ENCODE measurements at regions not wholly inside any gene's neighbourhood (a gene's known extent, or its start where the extent isn't known, plus 50 kb on each side); places are given as distances from the start of the nearest gene placed in this dataset.
"Not testable (repeated sequence)": the region's sequence is repeated elsewhere in the genome, so short reads cannot be mapped to it uniquely, and the experiment has no call there.

DNA sequence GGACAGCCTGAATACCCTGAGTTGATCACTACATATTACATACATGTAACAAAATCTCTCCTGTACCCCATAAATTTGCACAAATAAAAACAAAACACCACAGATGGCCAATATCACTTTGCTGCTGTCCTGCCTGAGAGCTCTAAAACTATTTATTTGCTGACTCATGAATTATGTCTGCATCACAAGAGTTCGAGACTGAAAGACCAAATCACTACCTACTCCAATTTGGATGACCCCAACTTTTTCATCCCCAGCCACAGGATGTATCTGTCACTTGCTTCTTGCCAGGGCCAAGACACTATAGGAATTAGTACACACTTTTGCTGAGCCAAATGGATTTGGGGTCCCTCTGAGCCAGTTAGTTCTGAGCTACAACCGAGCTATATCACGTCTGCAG is 409.7 kb upstream of the NFE2L3 start:
- Histone ChIP-seq H2AFZ (ENCODE audit: low read length) (no peak overlapping the region), H3K27ac (ENCODE audit: low read depth, low read length, poor library complexity, severe bottlenecking) (no peak overlapping the region), H4K20me1 (ENCODE audit: insufficient read depth, low read length) (no peaks in the 10 kb centered on the region), H3K9me3 (ENCODE audit: low read length) (no peaks in the 10 kb centered on the region), H3K4me1 (ENCODE audit: insufficient read depth, low read length, poor library complexity, severe bottlenecking) (no peaks in the 10 kb centered on the region), H3K4me2 (ENCODE audit: low read length) (no peak overlapping the region), H3K9me2 (ENCODE audit: insufficient read depth, low read length) (no peaks in the 10 kb centered on the region), H3K79me2 (ENCODE audit: insufficient read depth, low read depth, low read length) (no peaks in the 10 kb centered on the region), H3K4me3 (ENCODE audit: low read depth, low read length, poor library complexity, severe bottlenecking) (no peak overlapping the region), H3K36me3 (ENCODE audit: insufficient read depth, low read length) (no peaks in the 10 kb centered on the region)
- no peak for DNase-seq (ENCODE audit: low spot score)
- ChIA-PET CTCF (ENCODE audit: unreplicated experiment) (no interaction called here), POLR2A (no interaction called here)
- no TSS peak for BruUV-seq (replicated peaks)
- intact Hi-C loops (cut with micrococcal nuclease; ENCODE audit: unreplicated experiment): no loop called here
- no peak for TF ChIP-seq EZH2phosphoT487 (IDR thresholded peaks at IDR 0.05; ENCODE audit: borderline replicate concordance, low read depth, low read length)
- TF ChIP-seq, protein P1, sequence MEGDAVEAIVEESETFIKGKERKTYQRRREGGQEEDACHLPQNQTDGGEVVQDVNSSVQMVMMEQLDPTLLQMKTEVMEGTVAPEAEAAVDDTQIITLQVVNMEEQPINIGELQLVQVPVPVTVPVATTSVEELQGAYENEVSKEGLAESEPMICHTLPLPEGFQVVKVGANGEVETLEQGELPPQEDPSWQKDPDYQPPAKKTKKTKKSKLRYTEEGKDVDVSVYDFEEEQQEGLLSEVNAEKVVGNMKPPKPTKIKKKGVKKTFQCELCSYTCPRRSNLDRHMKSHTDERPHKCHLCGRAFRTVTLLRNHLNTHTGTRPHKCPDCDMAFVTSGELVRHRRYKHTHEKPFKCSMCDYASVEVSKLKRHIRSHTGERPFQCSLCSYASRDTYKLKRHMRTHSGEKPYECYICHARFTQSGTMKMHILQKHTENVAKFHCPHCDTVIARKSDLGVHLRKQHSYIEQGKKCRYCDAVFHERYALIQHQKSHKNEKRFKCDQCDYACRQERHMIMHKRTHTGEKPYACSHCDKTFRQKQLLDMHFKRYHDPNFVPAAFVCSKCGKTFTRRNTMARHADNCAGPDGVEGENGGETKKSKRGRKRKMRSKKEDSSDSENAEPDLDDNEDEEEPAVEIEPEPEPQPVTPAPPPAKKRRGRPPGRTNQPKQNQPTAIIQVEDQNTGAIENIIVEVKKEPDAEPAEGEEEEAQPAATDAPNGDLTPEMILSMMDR (conservative IDR thresholded peaks at IDR 0.05; ENCODE audit: low read length): no peak

DNA sequence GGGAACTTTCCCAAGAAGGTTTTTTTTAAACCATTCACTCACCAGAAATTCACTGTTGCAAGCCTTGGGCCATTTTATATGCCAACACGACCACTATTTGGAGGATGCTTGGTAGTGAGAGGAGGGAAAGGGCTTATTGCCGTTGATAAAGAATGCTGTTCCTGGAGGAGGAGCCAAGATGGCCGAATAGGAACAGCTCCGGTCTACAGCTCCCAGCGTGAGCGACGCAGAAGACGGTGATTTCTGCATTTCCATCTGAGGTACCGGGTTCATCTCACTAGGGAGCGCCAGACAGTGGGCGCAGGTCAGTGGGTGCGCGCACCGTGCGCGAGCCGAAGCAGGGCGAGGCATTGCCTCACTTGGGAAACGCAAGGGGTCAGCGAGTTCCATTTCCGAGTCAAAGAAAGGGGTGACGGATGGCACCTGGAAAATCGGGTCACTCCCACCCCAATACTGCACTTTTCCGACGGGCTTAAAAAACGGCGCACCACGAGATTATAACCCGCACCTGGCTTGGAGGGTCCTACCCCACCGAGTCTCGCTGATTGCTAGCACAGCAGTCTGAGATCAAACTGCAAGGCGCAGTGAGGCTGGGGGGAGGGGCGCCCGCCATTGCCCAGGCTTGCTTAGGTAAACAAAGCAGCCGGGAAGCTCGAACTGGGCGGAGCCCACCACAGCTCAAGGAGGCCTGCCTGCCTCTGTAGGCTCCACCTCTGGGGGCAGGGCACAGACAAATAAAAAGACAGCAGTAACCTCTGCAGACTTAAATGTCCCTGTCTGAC is 408.1 kb upstream of the NFE2L3 start:
- intact Hi-C loops (cut with micrococcal nuclease; ENCODE audit: unreplicated experiment); H3K4me3 ChIP-seq (ENCODE audit: low read depth, low read length, poor library complexity, severe bottlenecking); H3K36me3 ChIP-seq (ENCODE audit: insufficient read depth, low read length); DNase-seq (ENCODE audit: low spot score); BruUV-seq (replicated peaks); H3K9me3 ChIP-seq (ENCODE audit: low read length); POLR2A ChIA-PET; H2AFZ ChIP-seq (ENCODE audit: low read length); H3K27ac ChIP-seq (ENCODE audit: low read depth, low read length, poor library complexity, severe bottlenecking); H3K9me2 ChIP-seq (ENCODE audit: insufficient read depth, low read length); H4K20me1 ChIP-seq (ENCODE audit: insufficient read depth, low read length); H3K4me1 ChIP-seq (ENCODE audit: insufficient read depth, low read length, poor library complexity, severe bottlenecking); CTCF ChIA-PET (ENCODE audit: unreplicated experiment); H3K79me2 ChIP-seq (ENCODE audit: insufficient read depth, low read depth, low read length); H3K4me2 ChIP-seq (ENCODE audit: low read length): not testable (repeated sequence)

DNA sequence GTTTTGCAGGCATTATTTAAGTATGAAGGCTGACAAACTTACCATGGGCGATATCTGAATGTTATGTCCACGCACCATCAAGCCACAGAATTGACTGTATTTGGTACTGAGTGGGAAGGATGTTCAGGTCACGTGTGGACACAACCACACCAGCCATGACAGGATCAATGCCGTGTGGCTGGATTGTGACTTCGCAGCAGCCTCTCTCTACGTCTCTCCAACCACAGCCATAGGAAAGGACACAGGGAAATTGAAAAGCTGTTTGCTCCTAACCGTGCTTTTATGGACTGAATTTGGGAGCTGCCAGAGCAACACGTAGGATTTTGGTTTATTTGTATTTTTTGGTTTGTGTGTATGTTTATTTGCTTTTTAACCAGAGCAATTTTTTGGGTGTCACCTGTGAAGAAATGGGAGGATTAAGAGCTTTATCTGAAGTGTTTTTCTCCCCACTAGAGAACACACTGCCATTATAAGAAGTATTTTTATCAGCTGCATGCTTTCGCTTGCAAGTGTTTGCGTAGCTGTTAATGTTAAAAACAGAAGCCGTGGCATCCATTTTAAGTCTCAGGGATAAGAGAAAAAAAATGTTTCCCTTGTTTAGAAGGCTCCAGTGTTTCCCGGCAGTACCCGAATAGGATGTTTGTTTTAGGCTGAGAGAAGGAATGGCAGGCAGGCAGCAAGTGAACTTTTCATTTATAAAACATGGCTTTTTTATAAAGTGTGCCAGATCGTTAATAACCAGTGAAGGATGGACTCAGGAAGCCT is 401.1 kb upstream of the NFE2L3 start:
- Histone ChIP-seq H3K27ac (ENCODE audit: low read depth, low read length, poor library complexity, severe bottlenecking) (no peak overlapping the region), H3K4me2 (ENCODE audit: low read length) (no peak overlapping the region), H3K9me3 (ENCODE audit: low read length) (no peaks in the 10 kb centered on the region), H4K20me1 (ENCODE audit: insufficient read depth, low read length) (no peaks in the 10 kb centered on the region), H3K4me1 (ENCODE audit: insufficient read depth, low read length, poor library complexity, severe bottlenecking) (no peaks in the 10 kb centered on the region), H3K9me2 (ENCODE audit: insufficient read depth, low read length) (no peaks in the 10 kb centered on the region), H3K4me3 (ENCODE audit: low read depth, low read length, poor library complexity, severe bottlenecking) (no peak overlapping the region), H3K79me2 (ENCODE audit: insufficient read depth, low read depth, low read length) (no peaks in the 10 kb centered on the region), H3K36me3 (ENCODE audit: insufficient read depth, low read length) (no peaks in the 10 kb centered on the region), H2AFZ (ENCODE audit: low read length) (no peak overlapping the region)
- intact Hi-C loops (cut with micrococcal nuclease; ENCODE audit: unreplicated experiment): no loop called here
- no TSS peak for BruUV-seq (replicated peaks)
- TF ChIP-seq, protein P1 (conservative IDR thresholded peaks at IDR 0.05; ENCODE audit: low read length): no peak
- TF ChIP-seq EZH2phosphoT487 (IDR thresholded peaks at IDR 0.05; ENCODE audit: borderline replicate concordance, low read depth, low read length): no peak
- DNase-seq (ENCODE audit: low spot score): no peak
- CTCF ChIA-PET (ENCODE audit: unreplicated experiment): no interaction called here
- POLR2A ChIA-PET: no interaction called here

All from OCI-LY7 (cell line).